Lower leg skin (tissue), 4 donors: ENCODE measurements at regions not wholly inside any gene's neighbourhood (a gene's known extent, or its start where the extent isn't known, plus 50 kb on each side); places are given as distances from the start of the nearest gene placed in this dataset.

Experiments
- DNase-seq, 2 donors: peaks; one replicate each; pipeline ENCODE4 v3.0.0-alpha.2; 2019; ENCODE audit warnings: low spot score in 2 of 2
- H3K4me3 ChIP-seq: fragments of 200-600 bp; sonication (generic); 2 replicates; pipeline ENCODE4 v1.5.1; 2017; ENCODE audit warnings: mild to moderate bottlenecking, low read depth; ENCODE audit not compliant: poor library complexity, severe bottlenecking
- CTCF ChIP-seq, 3 donors: fragments of 450-650 bp; IDR thresholded peaks; one replicate each; pipeline ENCODE4 v1.5.1; 2016; ENCODE audit warnings: antibody characterized with exemption in 3 of 3, mild to moderate bottlenecking in 3 of 3, moderate library complexity in 2 of 3
- POLR2A ChIP-seq, 2 donors: fragments of 450-650 bp; IDR thresholded peaks; one replicate each; pipeline ENCODE4 v1.6.1; 2016 to 2017; ENCODE audit warnings: antibody characterized with exemption in 2 of 2, mild to moderate bottlenecking in 1 of 2, moderate library complexity in 1 of 2
- WGBS, 2 donors: methylation state at CpG; one replicate each; pipeline ENCODE4 v1.1.5; 2018; 5-methylcytosine and 5-hydroxymethylcytosine counted together
- intact Hi-C: fragments of 100-400 bp; cut with DNase I; formaldehyde crosslinking; loops from one replicate; pipeline ENCODE4 v1.15.0; 2023; ENCODE audit warnings: low total_unique reads

GRCh38 chr3:72601983-72602750 lies 246.1 kb downstream of the SHQ1 start:
- intact Hi-C loops, result no loop called here
- no peak overlapping the region for H3K4me3 ChIP-seq
- DNase-seq, result no peak
- whole genome bisulfite sequencing, 2 donors, result 95 to 97% methylated on average over 4 of the region's 4 CpGs
- no peak for TF ChIP-seq POLR2A (IDR thresholded peaks at IDR 0.05)
- no peak for TF ChIP-seq CTCF (IDR thresholded peaks at IDR 0.05)

DNA sequence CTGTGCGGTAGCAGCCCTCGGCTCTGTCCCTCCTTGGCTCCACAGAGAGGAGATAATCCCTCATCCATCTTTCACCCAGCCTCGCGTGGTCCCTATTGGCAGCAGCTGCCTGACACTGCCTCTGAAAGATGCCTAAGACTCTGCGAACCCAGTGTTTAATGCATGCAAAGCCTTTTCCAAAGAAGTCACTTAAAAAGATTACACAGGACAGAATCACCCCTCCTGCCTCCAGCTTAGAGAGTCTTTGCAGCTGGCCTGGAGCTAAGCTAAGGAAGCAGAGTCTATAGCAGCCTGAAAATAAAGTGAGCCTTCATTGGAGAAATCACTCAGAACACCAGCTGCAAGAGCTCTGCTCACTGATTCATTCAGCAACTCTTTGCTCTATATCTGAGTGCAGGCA lies 247.2 kb downstream of the SHQ1 start:
- H3K4me3 ChIP-seq, result no peak overlapping the region
- TF ChIP-seq CTCF (IDR thresholded peaks at IDR 0.05), result no peak
- no peak for TF ChIP-seq POLR2A (IDR thresholded peaks at IDR 0.05)
- intact Hi-C loops, result no loop called here
- 91 to 94% methylated on average over 5 of the region's 5 CpGs for WGBS, 2 donors
- DNase-seq, result no peak

DNA sequence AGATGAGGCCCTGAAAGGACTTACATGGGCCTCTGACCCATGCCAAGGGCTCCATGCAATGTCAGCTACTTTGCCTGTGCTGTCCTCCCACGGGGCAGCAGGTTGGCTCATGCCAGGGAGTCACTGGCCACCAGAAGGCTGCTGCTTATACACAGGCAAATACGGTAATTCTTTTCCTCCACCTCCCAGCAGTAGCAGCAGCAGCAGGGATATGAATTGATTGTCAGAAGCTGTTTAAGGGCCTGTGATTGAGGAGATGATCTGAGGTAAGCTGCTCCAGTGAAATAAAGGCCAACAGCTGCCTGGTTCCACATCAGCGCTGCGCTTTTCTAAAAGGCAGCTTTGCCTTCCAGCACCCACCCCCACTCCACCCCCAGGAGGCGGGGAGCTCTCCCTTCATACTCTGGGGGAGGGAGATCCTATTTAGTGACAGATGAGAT lies 250.5 kb downstream of the SHQ1 start:
- H3K4me3 ChIP-seq, result no peak overlapping the region
- no peak for DNase-seq
- WGBS, 2 donors, result 48 to 70% methylated on average over 4 to 5 of the region's 5 CpGs
- intact Hi-C loops, result loop anchor here (1.0 kb wide), 1 partner anchor 21 kb away; no protein-coding TSS in a partner anchor
- TF ChIP-seq CTCF (IDR thresholded peaks at IDR 0.05) (no peak), POLR2A (IDR thresholded peaks at IDR 0.05) (no peak)

GRCh38 chr3:72597043-72597442 lies 251.2 kb downstream of the SHQ1 start:
- no peak for DNase-seq
- intact Hi-C loops, result no loop called here
- H3K4me3 ChIP-seq, result no peak overlapping the region
- no peak for TF ChIP-seq CTCF (IDR thresholded peaks at IDR 0.05)
- TF ChIP-seq POLR2A (IDR thresholded peaks at IDR 0.05), result no peak

DNA sequence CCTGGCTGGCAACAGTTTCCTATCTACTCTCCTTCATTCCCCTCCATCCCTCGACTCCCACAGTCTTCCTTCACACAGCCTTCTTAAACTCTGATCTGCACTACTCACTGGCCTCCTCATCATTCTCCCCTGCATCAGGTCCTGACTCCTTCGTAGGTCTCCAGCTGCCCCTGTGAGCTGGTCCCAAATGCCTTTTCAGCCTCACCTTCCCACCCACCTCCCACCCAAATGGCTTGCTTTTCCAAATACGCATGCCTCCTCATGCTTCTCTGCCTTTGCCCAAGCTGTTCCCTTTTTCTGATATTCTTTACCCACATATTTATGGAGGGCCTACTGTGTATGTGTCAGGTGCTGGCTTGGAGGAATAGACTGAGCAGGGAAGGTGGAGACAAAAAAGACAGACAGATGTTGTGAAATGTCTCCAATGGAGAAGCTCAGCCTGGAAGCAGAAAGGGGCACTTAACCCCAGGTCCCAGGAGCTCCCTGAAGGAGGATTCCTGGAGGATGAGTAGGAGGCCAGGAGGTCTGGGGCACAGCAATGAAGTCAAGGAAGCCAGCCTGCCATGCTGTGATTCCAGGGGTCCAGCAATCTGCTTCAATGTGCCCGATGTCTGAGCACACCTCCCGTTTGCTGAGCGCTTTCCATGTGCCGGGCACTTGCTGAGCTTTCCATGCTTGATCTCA lies 252.2 kb downstream of the SHQ1 start:
- no peak overlapping the region for H3K4me3 ChIP-seq
- WGBS, 2 donors, result 96 to 97% methylated on average over 7 of the region's 7 CpGs
- DNase-seq, result no peak
- intact Hi-C loops, result no loop called here
- TF ChIP-seq POLR2A (IDR thresholded peaks at IDR 0.05) (no peak), CTCF (IDR thresholded peaks at IDR 0.05) (no peak)
